Hepatocyte (in vitro differentiated cells): ENCODE measurements at regions not wholly inside any gene's neighbourhood (a gene's known extent, or its start where the extent isn't known, plus 50 kb on each side); places are given as distances from the start of the nearest gene placed in this dataset.

ENCODE experiments used
- EZH2 ChIP-seq: fragments of 200-600 bp; sonication (generic); IDR thresholded peaks from 2 replicates; pipeline ENCODE4 v1.6.1; 2016; ENCODE audit warnings: antibody characterized with exemption, mild to moderate bottlenecking, borderline replicate concordance
- TF ChIP-seq, protein P1 (sequence below): fragments of 200-600 bp; sonication (generic); IDR thresholded peaks from 2 replicates; pipeline ENCODE4 v1.5.1; 2016; ENCODE audit warnings: antibody characterized with exemption, mild to moderate bottlenecking; ENCODE audit not compliant: poor library complexity

DNA sequence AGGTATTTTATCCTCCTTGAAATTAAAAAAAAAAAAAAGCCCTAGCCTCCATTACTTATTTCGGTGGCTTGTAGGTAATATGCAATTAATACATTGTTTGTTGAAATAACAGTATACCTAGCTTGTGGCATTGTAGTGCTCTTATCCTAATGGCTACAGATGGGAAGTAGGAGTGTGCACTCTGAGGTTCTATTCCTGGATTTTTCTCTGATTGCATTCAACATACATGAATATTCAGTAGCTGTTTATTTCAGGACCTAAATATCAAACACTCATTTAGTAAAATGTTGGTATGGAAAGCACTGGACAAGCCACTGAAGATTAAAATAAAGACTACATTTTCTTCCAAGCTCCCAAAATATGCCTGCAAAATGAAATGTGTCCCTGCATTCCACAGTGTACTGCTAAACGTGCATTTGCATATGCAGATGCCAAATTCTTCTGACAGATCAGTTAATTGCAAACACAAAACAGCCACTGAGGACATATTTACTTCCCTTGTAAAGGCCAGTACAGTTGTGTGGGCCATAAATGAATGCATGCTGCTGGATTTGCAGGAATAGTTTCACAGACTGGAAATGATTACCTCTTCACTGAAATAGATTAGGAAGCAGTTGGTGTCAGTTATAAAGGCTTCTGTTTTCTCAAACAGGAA is 826.1 kb downstream of the PRELID2 start:
- TF ChIP-seq, protein P1, sequence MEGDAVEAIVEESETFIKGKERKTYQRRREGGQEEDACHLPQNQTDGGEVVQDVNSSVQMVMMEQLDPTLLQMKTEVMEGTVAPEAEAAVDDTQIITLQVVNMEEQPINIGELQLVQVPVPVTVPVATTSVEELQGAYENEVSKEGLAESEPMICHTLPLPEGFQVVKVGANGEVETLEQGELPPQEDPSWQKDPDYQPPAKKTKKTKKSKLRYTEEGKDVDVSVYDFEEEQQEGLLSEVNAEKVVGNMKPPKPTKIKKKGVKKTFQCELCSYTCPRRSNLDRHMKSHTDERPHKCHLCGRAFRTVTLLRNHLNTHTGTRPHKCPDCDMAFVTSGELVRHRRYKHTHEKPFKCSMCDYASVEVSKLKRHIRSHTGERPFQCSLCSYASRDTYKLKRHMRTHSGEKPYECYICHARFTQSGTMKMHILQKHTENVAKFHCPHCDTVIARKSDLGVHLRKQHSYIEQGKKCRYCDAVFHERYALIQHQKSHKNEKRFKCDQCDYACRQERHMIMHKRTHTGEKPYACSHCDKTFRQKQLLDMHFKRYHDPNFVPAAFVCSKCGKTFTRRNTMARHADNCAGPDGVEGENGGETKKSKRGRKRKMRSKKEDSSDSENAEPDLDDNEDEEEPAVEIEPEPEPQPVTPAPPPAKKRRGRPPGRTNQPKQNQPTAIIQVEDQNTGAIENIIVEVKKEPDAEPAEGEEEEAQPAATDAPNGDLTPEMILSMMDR = no peak
- no peak for TF ChIP-seq EZH2
